ENCODE measurements at regions not wholly inside any gene's neighbourhood (a gene's known extent, or its start where the extent isn't known, plus 50 kb on each side); places are given as distances from the start of the nearest gene placed in this dataset.

DNA sequence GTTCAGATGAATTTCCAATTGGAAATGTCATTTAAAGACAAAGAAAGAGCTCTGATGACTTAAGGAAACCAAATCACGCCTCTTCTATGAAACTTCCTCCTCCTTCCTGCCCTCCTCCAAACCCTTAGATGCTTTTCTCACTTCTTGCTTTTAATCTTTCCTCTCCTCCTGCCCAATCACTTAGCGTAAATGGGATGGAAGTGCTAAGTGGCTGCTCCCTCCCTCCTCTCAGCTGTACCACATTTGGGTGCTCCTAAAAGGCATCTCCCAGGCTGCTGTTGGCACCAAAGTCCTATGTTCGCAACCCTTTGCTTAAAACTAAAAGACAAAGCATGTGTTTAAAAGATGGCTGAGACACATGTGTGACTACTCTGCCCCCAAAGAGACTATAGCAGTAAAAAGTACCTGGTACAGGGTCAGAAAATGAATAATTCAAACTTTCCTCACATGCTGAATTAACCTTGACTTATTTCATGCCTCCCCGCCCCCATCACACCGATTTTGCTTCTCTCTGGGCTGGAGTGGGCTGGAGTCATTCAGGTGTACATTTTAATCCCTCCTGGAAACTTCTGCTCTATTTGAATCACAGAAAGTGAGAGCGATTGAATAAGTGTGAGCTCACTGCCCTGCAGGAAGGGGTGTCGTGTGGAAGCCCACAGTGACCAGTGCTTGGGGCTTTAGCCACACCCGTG lies 59.2 kb upstream of the KLF7 start:
- no peak for DNase-seq (ENCODE audit: low read depth)
- TF ChIP-seq CTCF (conservative IDR thresholded peaks at IDR 0.05; ENCODE audit: low read depth, low read length): no peak
- H3K4me3 ChIP-seq (ENCODE audit: low read depth, low read length): no peak overlapping the region

DNA sequence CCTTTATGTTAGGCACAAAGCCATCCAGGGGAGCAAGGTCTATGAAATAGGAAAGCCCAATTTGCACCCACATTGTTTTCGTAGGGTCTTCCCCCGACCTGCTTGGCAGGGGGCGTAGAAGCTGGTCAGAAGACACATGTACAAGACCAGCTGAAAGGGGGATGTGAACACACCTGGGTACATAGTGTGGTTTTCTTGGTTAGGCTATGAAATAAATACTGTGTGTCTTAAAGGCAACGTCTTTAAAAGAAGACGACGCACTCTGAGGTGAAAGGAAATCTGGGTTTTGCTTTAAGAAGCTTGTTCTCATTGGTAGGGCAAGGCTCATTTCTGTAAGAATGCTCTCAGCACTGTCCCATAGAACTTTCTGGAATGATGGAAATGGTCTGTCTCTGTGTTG lies 60.0 kb upstream of the KLF7 start:
- no peak overlapping the region for H3K4me3 ChIP-seq (ENCODE audit: low read depth, low read length)

GRCh38 chr2:207226243-207226642 lies 60.5 kb upstream of the KLF7 start:
- H3K4me3 ChIP-seq (ENCODE audit: low read depth, low read length): no peak overlapping the region
- no peak for TF ChIP-seq CTCF (conservative IDR thresholded peaks at IDR 0.05; ENCODE audit: low read depth, low read length)
- no peak for DNase-seq (ENCODE audit: low read depth)

More for the DNA sequence above, 60.0 kb upstream of the KLF7 start:
- TF ChIP-seq CTCF (conservative IDR thresholded peaks at IDR 0.05; ENCODE audit: low read depth, low read length): no peak
- no peak for DNase-seq (ENCODE audit: low read depth)

- no peak for DNase-seq (ENCODE audit: low read depth)
- no peak overlapping the region for H3K4me3 ChIP-seq (ENCODE audit: low read depth, low read length)
- no peak for TF ChIP-seq CTCF (conservative IDR thresholded peaks at IDR 0.05; ENCODE audit: low read depth, low read length)
Measured at GRCh38 chr2:207226671-207227061, 60.9 kb upstream of the KLF7 start.

DNA sequence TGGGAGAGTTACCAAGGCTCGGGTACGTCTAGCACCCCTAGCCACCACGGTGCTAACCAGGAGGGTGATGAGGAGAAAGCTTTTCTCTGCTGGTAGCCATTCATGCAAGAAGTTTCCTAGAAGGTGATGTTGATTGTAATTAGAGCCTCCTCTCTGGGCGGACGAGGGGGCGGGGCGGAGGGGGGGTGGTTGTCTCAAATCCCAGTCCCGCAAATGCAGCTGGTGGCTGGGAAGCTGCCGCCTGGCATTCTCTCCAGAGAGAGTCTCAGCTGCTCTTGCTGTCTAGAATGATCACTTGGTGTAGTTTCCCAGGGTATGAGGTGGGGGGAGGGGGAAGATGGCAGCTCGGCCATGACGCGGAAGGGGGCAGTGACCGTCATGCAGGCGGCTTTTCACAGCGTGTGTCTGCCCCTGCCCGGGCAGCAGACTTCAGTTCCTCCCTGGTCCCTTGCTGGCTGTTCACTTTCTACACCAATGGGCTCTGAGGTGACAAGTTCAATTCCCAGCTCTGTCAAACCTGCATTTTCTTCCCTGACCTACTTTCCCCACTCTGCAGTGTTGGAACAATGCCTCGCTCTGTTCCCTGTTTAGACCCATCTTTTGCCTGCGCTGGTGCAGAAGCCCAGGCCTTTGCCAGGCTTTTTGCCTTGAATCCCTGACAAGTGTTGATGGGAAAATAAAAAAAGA lies 61.5 kb upstream of the KLF7 start:
- no peak overlapping the region for H3K4me3 ChIP-seq (ENCODE audit: low read depth, low read length)
- TF ChIP-seq CTCF (conservative IDR thresholded peaks at IDR 0.05; ENCODE audit: low read depth, low read length): no peak
- no peak for DNase-seq (ENCODE audit: low read depth)

GRCh38 chr2:207227749-207228145 lies 62.0 kb upstream of the KLF7 start:
- no peak for TF ChIP-seq CTCF (conservative IDR thresholded peaks at IDR 0.05; ENCODE audit: low read depth, low read length)
- no peak overlapping the region for H3K4me3 ChIP-seq (ENCODE audit: low read depth, low read length)
- no peak for DNase-seq (ENCODE audit: low read depth)

DNA sequence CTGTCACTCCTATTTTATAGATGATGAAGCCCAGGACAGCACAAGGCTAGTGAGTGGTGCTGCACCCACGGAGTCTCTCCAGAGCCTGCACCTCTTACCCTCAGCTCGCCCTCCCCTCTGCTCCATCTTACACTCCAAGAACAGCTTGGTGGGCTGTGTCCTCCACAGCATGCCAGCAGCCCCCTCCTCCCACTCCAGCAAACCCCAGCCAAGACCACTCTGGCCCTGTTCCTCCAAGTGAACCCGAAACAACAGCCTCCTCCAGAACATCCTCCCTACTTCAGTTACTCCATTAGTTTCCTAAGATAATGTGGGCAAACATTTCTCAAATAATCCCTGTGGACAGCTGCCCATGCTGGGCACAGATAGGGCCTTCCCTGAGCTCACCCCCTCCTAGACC lies 62.7 kb upstream of the KLF7 start:
- DNase-seq (ENCODE audit: low read depth): no peak
- TF ChIP-seq CTCF (conservative IDR thresholded peaks at IDR 0.05; ENCODE audit: low read depth, low read length): no peak
- H3K4me3 ChIP-seq (ENCODE audit: low read depth, low read length): no peak overlapping the region
